Breast epithelium (tissue), 4 donors: ENCODE measurements at regions not wholly inside any gene's neighbourhood (a gene's known extent, or its start where the extent isn't known, plus 50 kb on each side); places are given as distances from the start of the nearest gene placed in this dataset.

ENCODE experiments used
- DNase-seq, 2 donors: peaks; one replicate each; pipeline ENCODE4 v3.0.0-alpha.2; 2019; ENCODE audit warnings: low spot score in 2 of 2
- H3K27ac ChIP-seq, 2 donors: fragments of 200-600 bp; sonication (generic) in 1 of 2; one replicate each; pipeline ENCODE4 v1.5.1; 2016 to 2019; ENCODE audit warnings: mild to moderate bottlenecking in 1 of 2
- H3K27me3 ChIP-seq, 2 donors: fragments of 200-600 bp; sonication (generic) in 1 of 2; one replicate each; pipeline versions ENCODE4 v1.5.1 to v1.6.0; 2017 to 2019; ENCODE audit warnings: control low read depth in 1 of 2, mild to moderate bottlenecking in 1 of 2
- H3K36me3 ChIP-seq: fragments of 200-600 bp; one replicate; pipeline ENCODE4 v1.5.1; 2019
- H3K4me1 ChIP-seq, 2 donors: fragments of 200-600 bp; sonication (generic); one replicate each; pipeline ENCODE4 v1.5.1; 2016 to 2019; ENCODE audit warnings: control low read depth in 1 of 2
- H3K4me3 ChIP-seq, 3 donors: fragments of 200-600 bp; sonication (generic); 1 replicate in 2 of 3; 2 replicates in 1 of 3; pipeline ENCODE4 v1.5.1; 2016 to 2019; ENCODE audit warnings: mild to moderate bottlenecking in 3 of 3, moderate library complexity in 2 of 3
- H3K9me3 ChIP-seq, 2 donors: fragments of 200-600 bp; sonication (generic) in 1 of 2; one replicate each; pipeline ENCODE4 v1.5.1; 2016 to 2019; ENCODE audit warnings: control low read depth in 1 of 2
- POLR2A ChIP-seq: fragments of 450-650 bp; IDR thresholded peaks from one replicate; pipeline ENCODE4 v1.6.1; 2016; ENCODE audit warnings: antibody characterized with exemption, mild to moderate bottlenecking, moderate library complexity
- POLR2AphosphoS5 ChIP-seq, 3 donors: sonication (generic); formaldehyde crosslinking; IDR thresholded peaks; one replicate each; pipeline ENCODE4 v1.6.1; 2017; ENCODE audit warnings: antibody characterized with exemption in 3 of 3
- intact Hi-C: fragments of 100-400 bp; cut with DNase I; formaldehyde crosslinking; loops from one replicate; pipeline ENCODE4 v1.15.1; 2023; ENCODE audit warnings: low total_unique reads
- TF ChIP-seq, protein P1 (sequence below), 3 donors: fragments of 450-650 bp; IDR thresholded peaks; one replicate each; pipeline ENCODE4 v1.5.1; 2016 to 2017; ENCODE audit warnings: antibody characterized with exemption in 3 of 3, mild to moderate bottlenecking in 3 of 3, moderate library complexity in 3 of 3

DNA sequence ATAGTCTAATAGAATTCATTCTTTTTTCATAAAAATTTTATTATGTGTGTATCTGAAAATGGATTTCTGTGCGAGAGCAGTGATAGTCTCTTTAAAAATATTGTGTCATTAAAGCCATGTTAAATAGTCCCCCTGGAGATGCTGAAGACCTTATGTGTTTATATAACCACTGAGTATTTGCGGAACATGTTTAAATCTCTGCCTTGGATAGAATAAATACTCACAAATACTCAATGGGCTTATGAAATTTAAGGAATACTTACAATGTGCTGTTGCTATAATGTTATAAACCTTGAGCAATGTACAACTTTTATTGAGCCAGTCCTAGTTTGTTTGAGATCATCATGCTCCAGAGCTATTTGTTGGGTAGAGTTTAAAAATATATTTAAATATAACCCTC is 226.0 kb downstream of the SNAPC1 start:
- TF ChIP-seq, protein P1, sequence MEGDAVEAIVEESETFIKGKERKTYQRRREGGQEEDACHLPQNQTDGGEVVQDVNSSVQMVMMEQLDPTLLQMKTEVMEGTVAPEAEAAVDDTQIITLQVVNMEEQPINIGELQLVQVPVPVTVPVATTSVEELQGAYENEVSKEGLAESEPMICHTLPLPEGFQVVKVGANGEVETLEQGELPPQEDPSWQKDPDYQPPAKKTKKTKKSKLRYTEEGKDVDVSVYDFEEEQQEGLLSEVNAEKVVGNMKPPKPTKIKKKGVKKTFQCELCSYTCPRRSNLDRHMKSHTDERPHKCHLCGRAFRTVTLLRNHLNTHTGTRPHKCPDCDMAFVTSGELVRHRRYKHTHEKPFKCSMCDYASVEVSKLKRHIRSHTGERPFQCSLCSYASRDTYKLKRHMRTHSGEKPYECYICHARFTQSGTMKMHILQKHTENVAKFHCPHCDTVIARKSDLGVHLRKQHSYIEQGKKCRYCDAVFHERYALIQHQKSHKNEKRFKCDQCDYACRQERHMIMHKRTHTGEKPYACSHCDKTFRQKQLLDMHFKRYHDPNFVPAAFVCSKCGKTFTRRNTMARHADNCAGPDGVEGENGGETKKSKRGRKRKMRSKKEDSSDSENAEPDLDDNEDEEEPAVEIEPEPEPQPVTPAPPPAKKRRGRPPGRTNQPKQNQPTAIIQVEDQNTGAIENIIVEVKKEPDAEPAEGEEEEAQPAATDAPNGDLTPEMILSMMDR (IDR thresholded peaks at IDR 0.05): no peak
- TF ChIP-seq POLR2AphosphoS5 (IDR thresholded peaks at IDR 0.05): no peak
- no peak for TF ChIP-seq POLR2A
- Histone ChIP-seq H3K4me3 (no peak overlapping the region), H3K9me3 (no peaks in the 10 kb centered on the region), H3K27me3 (no peaks in the 10 kb centered on the region), H3K27ac (no peak overlapping the region), H3K4me1 (no peaks in the 10 kb centered on the region), H3K36me3 (no peaks in the 10 kb centered on the region)
- DNase-seq: no peak
- intact Hi-C loops: no loop called here

DNA sequence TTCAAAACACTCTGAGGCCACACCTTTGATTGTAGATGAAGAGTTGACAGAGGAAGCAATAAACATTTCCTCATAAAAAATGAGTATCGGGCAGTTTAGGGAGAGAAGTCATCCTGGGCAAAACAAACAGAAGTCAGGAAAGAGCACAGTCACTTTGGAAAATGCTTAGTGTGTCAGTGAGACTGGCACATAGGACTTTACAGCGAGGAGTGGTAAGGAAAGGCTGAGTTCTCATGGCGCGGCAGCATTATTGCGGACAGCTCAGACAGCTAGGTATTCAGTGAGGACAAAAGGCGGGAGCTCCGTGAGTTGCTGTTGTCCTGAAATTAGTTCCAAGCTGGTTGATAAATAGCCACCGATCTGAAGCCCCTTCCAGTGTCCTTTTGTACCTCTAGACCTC is 229.9 kb downstream of the SNAPC1 start:
- intact Hi-C loops: no loop called here
- Histone ChIP-seq H3K27me3 (no peaks in the 10 kb centered on the region), H3K4me1 (no peaks in the 10 kb centered on the region), H3K4me3 (no peak overlapping the region), H3K36me3 (no peaks in the 10 kb centered on the region), H3K9me3 (no peaks in the 10 kb centered on the region), H3K27ac (no peak overlapping the region)
- no peak for DNase-seq
- TF ChIP-seq, protein P1 (IDR thresholded peaks at IDR 0.05): no peak
- no peak for TF ChIP-seq POLR2A
- no peak for TF ChIP-seq POLR2AphosphoS5 (IDR thresholded peaks at IDR 0.05)

DNA sequence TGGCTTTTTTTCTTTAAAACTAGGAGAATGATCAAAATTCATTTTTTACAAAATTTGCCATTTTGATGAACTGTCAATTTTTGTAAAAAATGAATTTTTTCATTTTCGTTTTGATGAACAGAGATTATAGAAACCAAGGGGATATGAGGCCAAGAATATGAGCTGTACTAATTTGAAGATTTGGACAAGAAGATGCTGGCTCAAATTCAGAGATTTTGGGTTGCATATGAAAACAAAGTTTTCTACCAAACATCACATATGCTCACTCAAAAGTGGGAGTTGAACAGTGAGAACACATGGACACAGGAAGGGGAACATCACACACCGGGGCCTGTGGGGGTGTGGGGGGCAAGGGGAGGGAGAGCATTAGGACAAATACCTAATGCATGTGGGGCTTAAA is 230.7 kb downstream of the SNAPC1 start:
- no peak for DNase-seq
- TF ChIP-seq, protein P1 (IDR thresholded peaks at IDR 0.05): no peak
- TF ChIP-seq POLR2A (no peak), POLR2AphosphoS5 (IDR thresholded peaks at IDR 0.05) (no peak)
- H3K9me3 ChIP-seq: no peaks in the 10 kb centered on the region
- H3K27me3 ChIP-seq: no peaks in the 10 kb centered on the region
- intact Hi-C loops: no loop called here
- no peaks in the 10 kb centered on the region for H3K36me3 ChIP-seq
- H3K4me3 ChIP-seq: no peak overlapping the region
- no peak overlapping the region for H3K27ac ChIP-seq
- no peaks in the 10 kb centered on the region for H3K4me1 ChIP-seq

DNA sequence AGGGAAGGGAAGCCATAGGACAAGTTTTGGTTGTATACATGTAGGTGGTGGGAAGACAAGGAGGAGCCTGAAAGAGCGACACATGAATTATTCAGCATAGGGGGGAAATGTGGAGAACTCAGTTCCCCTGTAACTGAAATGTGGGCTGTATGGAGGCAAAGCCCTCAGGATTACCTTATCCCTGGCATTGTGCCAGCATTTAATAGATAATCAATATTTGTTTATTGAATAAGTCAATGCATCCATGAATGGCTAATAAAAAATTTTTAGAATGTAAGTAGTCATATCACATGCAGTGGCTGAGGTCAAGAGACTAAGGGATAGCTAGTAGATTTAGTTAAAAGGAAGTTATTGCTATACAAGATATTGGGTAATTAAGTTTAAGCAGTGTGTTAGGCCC is 232.4 kb downstream of the SNAPC1 start:
- no peaks in the 10 kb centered on the region for H3K9me3 ChIP-seq
- intact Hi-C loops: no loop called here
- TF ChIP-seq POLR2A: no peak
- TF ChIP-seq, protein P1 (IDR thresholded peaks at IDR 0.05): no peak
- no peak for TF ChIP-seq POLR2AphosphoS5 (IDR thresholded peaks at IDR 0.05)
- H3K4me1 ChIP-seq: no peaks in the 10 kb centered on the region
- H3K27ac ChIP-seq: no peak overlapping the region
- no peak overlapping the region for H3K4me3 ChIP-seq
- H3K27me3 ChIP-seq: no peaks in the 10 kb centered on the region
- H3K36me3 ChIP-seq: no peaks in the 10 kb centered on the region
- no peak for DNase-seq

DNA sequence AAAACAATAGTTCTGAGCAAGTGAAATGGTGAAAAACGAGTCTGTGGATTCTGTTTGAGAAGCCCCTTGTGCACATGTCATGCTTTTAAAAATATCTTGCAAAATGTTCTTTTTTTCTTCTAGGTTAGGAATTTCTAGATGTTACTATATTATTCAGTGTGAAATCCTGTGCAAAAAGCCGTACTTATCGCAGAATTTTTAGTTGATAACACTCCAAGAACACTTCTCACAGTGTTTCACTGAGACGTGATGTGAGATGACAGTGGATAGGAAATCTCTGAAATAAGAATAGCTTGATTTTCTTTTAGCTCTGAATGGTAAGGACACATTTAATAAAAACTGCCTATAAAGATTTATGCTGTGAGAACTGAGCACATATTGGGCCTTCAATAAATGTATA is 234.5 kb downstream of the SNAPC1 start:
- H3K4me3 ChIP-seq: no peak overlapping the region
- H3K4me1 ChIP-seq: no peaks in the 10 kb centered on the region
- TF ChIP-seq, protein P1 (IDR thresholded peaks at IDR 0.05): no peak
- no peak for TF ChIP-seq POLR2A
- no peak for TF ChIP-seq POLR2AphosphoS5 (IDR thresholded peaks at IDR 0.05)
- no peak for DNase-seq
- no peaks in the 10 kb centered on the region for H3K36me3 ChIP-seq
- H3K9me3 ChIP-seq: no peaks in the 10 kb centered on the region
- H3K27ac ChIP-seq: no peak overlapping the region
- H3K27me3 ChIP-seq: no peaks in the 10 kb centered on the region
- intact Hi-C loops: no loop called here
